A549 (cell line): ENCODE measurements at regions not wholly inside any gene's neighbourhood (a gene's known extent, or its start where the extent isn't known, plus 50 kb on each side); places are given as distances from the start of the nearest gene placed in this dataset.

ENCODE experiments used
- CHD4 ChIP-seq: fragments of 200-600 bp; sonication (generic); IDR thresholded peaks from 2 replicates; pipeline ENCODE4 v1.6.1; 2016; ENCODE audit warnings: antibody characterized with exemption, mild to moderate bottlenecking, borderline replicate concordance
- HMGXB4 ChIP-seq: fragments of 250-450 bp; sonication (Bioruptor Pico); IDR thresholded peaks from 2 replicates; pipeline ENCODE4 v1.5.0; 2021; ENCODE audit warnings: mild to moderate bottlenecking, moderate library complexity, borderline replicate concordance
- PHF8 ChIP-seq: fragments of 200-600 bp; sonication (generic); IDR thresholded peaks from 2 replicates; pipeline ENCODE4 v1.6.1; 2016; ENCODE audit warnings: low read depth, mild to moderate bottlenecking, antibody characterized with exemption, moderate library complexity, borderline replicate concordance
- POLR2A ChIP-seq: IDR thresholded peaks from 2 replicates; pipeline ENCODE4 v1.6.1; 2012; ENCODE audit warnings: mild to moderate bottlenecking, low read length
- RARB ChIP-seq: fragments of 250-450 bp; sonication (Bioruptor Pico); IDR thresholded peaks from 2 replicates; pipeline ENCODE4 v1.8.0; 2021; ENCODE audit warnings: mild to moderate bottlenecking, moderate library complexity
- TF ChIP-seq, protein P1 (sequence below): fragments of >200 bp; sonication (Bioruptor Twin); formaldehyde crosslinking; IDR thresholded peaks from 3 replicates; pipeline ENCODE4 v1.5.1; 2016

DNA sequence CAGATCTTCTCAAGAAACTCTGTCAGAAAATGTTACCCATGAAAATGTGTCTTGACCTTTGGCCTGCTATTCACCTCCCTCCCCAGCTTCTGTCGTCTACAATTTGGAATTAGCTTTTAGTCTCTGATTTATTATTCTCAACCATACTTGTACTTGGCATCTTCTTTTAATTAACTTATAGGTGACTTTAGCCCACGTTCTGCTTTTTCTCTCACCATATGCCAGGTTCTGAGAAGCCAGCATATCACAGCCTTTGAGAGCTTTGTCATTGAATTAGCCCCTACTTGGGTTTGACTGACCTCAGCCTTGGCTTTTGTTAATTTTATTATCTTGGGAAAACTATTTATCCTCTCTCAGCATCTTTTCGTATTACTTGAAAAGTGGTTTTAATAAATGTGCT, 355.9 kb downstream of the OXSM start:
- TF ChIP-seq PHF8 (no peak), POLR2A (no peak), CHD4 (no peak), HMGXB4 (CRISPR knock-in tag) (no peak), RARB (CRISPR knock-in tag) (no peak)
- TF ChIP-seq, protein P1, sequence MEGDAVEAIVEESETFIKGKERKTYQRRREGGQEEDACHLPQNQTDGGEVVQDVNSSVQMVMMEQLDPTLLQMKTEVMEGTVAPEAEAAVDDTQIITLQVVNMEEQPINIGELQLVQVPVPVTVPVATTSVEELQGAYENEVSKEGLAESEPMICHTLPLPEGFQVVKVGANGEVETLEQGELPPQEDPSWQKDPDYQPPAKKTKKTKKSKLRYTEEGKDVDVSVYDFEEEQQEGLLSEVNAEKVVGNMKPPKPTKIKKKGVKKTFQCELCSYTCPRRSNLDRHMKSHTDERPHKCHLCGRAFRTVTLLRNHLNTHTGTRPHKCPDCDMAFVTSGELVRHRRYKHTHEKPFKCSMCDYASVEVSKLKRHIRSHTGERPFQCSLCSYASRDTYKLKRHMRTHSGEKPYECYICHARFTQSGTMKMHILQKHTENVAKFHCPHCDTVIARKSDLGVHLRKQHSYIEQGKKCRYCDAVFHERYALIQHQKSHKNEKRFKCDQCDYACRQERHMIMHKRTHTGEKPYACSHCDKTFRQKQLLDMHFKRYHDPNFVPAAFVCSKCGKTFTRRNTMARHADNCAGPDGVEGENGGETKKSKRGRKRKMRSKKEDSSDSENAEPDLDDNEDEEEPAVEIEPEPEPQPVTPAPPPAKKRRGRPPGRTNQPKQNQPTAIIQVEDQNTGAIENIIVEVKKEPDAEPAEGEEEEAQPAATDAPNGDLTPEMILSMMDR, result no peak
